Subcutaneous abdominal adipose tissue (tissue), 5 donors: ENCODE measurements at regions not wholly inside any gene's neighbourhood (a gene's known extent, or its start where the extent isn't known, plus 50 kb on each side); places are given as distances from the start of the nearest gene placed in this dataset.

Experiments used
- H3K27ac ChIP-seq: one replicate; pipeline ENCODE4 v1.7.0; 2013; ENCODE audit warnings: low read depth, mild to moderate bottlenecking, inconsistent platforms, low read length, moderate library complexity
- H3K27me3 ChIP-seq, 5 donors: one replicate each; pipeline ENCODE4 v1.7.0; 2013; ENCODE audit warnings: low read length in 5 of 5, inconsistent platforms in 1 of 5; ENCODE audit not compliant: control insufficient read depth in 5 of 5, insufficient read depth in 4 of 5
- H3K36me3 ChIP-seq, 5 donors: one replicate each; pipeline ENCODE4 v1.7.0; 2013; ENCODE audit warnings: low read length in 5 of 5; ENCODE audit not compliant: control insufficient read depth in 5 of 5, insufficient read depth in 5 of 5
- H3K4me1 ChIP-seq, 5 donors: one replicate each; pipeline ENCODE4 v1.7.0; 2013; ENCODE audit warnings: low read length in 5 of 5, mild to moderate bottlenecking in 3 of 5, moderate library complexity in 1 of 5; ENCODE audit not compliant: control insufficient read depth in 5 of 5, insufficient read depth in 5 of 5
- H3K4me3 ChIP-seq, 5 donors: one replicate each; pipeline ENCODE4 v1.7.0; 2013; ENCODE audit warnings: low read length in 5 of 5, low read depth in 1 of 5
- H3K9ac ChIP-seq, 5 donors: one replicate each; pipeline ENCODE4 v1.7.0; 2013; ENCODE audit warnings: low read length in 5 of 5, mild to moderate bottlenecking in 4 of 5, moderate library complexity in 3 of 5
- H3K9me3 ChIP-seq, 5 donors: one replicate each; pipeline ENCODE4 v1.7.0; 2013; ENCODE audit warnings: low read length in 5 of 5; ENCODE audit not compliant: control insufficient read depth in 5 of 5
- donor health status: healthy.
- donor health status: healthy.
- donor health status: healthy.
- donor health status: healthy.
- donor health status: healthy.

DNA sequence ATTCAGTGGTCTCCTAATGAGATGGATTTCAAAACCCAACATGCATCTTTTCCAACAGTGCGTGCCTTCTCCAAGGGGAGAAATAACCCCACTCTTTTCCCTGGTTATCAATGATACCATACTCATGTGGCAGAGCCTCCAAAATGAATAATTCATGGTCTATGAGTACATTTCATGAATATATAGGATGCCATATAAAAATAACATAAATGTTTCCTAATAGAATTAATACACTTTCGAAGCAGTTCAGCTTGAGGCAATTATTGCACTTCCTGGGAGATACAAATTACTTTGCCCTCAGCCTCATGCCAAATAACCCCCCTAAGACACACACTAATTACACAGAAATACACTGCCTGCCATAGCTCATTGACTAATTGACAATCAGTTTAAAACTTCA is 318.6 kb downstream of the ZSWIM6 start:
- Histone ChIP-seq H3K4me3 (no peak overlapping the region), H3K9ac (no peak overlapping the region), H3K27me3 (no peaks in the 10 kb centered on the region), H3K4me1 (peaks cover 0 to 65% (median 39%) of the 10 kb centered on the region in 5 donors), H3K27ac (no peak overlapping the region), H3K9me3 (no peaks in the 10 kb centered on the region), H3K36me3 (no peaks in the 10 kb centered on the region)

DNA sequence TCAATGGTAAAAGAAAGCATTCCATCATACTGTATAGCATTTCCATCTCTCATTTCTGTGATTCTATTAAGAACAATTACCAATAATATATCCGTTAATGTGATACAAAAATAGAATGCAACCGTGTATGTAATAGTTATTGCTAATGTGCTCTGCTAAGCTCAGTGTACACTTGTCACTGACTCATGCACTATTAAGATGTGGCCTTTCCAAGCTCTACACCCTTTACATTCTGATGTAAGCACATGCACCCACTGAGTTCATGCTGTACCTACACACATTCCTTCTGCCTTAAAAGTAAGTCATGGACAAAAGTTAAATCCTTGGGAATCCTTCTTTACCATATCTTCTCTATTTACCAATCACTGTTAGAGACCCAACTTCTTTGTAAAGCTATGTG is 319.1 kb downstream of the ZSWIM6 start:
- no peaks in the 10 kb centered on the region for H3K27me3 ChIP-seq
- H3K27ac ChIP-seq: no peak overlapping the region
- no peak overlapping the region for H3K9ac ChIP-seq
- no peak overlapping the region for H3K4me3 ChIP-seq
- peaks cover 0 to 65% (median 39%) of the 10 kb centered on the region in 5 donors for H3K4me1 ChIP-seq
- H3K36me3 ChIP-seq: no peaks in the 10 kb centered on the region
- no peaks in the 10 kb centered on the region for H3K9me3 ChIP-seq

DNA sequence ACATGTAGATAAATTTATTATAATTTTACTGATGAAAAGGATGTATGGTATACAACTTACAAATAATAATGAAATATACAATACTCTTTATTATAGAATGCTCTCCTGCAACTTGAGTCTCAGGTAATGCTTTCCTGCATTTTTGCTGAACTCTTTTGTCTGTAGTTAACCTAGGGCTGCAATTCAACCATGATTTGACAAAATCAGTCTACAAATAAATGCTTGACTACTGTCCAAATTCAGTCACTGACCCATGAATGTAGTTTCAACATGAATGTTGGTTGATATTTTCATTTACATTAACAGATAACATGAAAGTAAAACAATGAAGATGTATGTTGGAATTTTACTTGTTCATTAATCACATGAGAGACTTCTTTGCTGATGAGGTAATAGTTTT is 320.9 kb downstream of the ZSWIM6 start:
- Histone ChIP-seq H3K4me3 (no peak overlapping the region), H3K36me3 (no peaks in the 10 kb centered on the region), H3K9me3 (no peaks in the 10 kb centered on the region), H3K27me3 (no peaks in the 10 kb centered on the region), H3K9ac (no peak overlapping the region), H3K4me1 (peaks cover 0 to 54% (median 36%) of the 10 kb centered on the region in 5 donors), H3K27ac (no peak overlapping the region)

GRCh38 chr5:61653807-61654580 is 321.9 kb downstream of the ZSWIM6 start:
- H3K4me1 ChIP-seq: peaks cover 0 to 44% (median 36%) of the 10 kb centered on the region in 5 donors
- H3K9me3 ChIP-seq: no peaks in the 10 kb centered on the region
- no peak overlapping the region for H3K4me3 ChIP-seq
- no peaks in the 10 kb centered on the region for H3K27me3 ChIP-seq
- no peak overlapping the region for H3K9ac ChIP-seq
- no peak overlapping the region for H3K27ac ChIP-seq
- H3K36me3 ChIP-seq: no peaks in the 10 kb centered on the region

GRCh38 chr5:61654876-61655275 is 322.8 kb downstream of the ZSWIM6 start:
- no peaks in the 10 kb centered on the region for H3K9me3 ChIP-seq
- H3K9ac ChIP-seq: no peak overlapping the region
- no peak overlapping the region for H3K4me3 ChIP-seq
- no peak overlapping the region for H3K27ac ChIP-seq
- H3K27me3 ChIP-seq: no peaks in the 10 kb centered on the region
- H3K4me1 ChIP-seq: peaks cover 0 to 35% (median 27%) of the 10 kb centered on the region in 5 donors
- H3K36me3 ChIP-seq: no peaks in the 10 kb centered on the region

- H3K27me3 ChIP-seq: no peaks in the 10 kb centered on the region
- no peak overlapping the region for H3K27ac ChIP-seq
- peaks cover 0 to 14% (median 12%) of the 10 kb centered on the region in 5 donors for H3K4me1 ChIP-seq
- H3K9me3 ChIP-seq: no peaks in the 10 kb centered on the region
- no peaks in the 10 kb centered on the region for H3K36me3 ChIP-seq
- no peak overlapping the region for H3K4me3 ChIP-seq
- no peak overlapping the region for H3K9ac ChIP-seq
Measured at GRCh38 chr5:61657010-61657409, 325.0 kb downstream of the ZSWIM6 start.

- peaks cover 0 to 9% (median 7%) of the 10 kb centered on the region in 5 donors for H3K4me1 ChIP-seq
- H3K27me3 ChIP-seq: no peaks in the 10 kb centered on the region
- no peaks in the 10 kb centered on the region for H3K36me3 ChIP-seq
- H3K9ac ChIP-seq: no peak overlapping the region
- H3K4me3 ChIP-seq: no peak overlapping the region
- no peak overlapping the region for H3K27ac ChIP-seq
- H3K9me3 ChIP-seq: no peaks in the 10 kb centered on the region
Measured at GRCh38 chr5:61657686-61658085, 325.6 kb downstream of the ZSWIM6 start.

DNA sequence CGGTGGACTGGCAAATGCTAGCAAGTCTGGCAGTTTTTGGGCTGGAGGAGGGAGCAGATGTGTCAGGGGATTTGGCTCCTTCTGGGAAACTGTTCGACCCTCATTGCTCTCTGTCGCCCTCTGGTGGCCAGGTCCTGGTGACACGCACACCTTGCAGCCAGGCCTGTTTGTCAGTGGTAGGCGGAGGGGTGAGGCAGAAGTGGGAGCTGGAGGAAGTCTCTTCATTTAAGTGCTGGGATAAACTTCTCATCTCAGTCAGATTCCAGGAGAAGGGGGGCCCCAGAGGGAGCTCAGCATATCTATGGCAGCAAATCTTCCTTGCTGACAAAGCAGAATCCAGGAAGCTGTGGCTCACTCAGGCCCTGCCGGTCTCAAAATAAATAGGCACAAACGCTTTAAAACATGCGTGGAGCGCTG is 326.5 kb downstream of the ZSWIM6 start:
- H3K9me3 ChIP-seq: no peaks in the 10 kb centered on the region
- H3K36me3 ChIP-seq: no peaks in the 10 kb centered on the region
- H3K9ac ChIP-seq: no peak overlapping the region
- H3K4me3 ChIP-seq: no peak overlapping the region
- H3K4me1 ChIP-seq: peaks cover 0 to 8% (median 0%) of the 10 kb centered on the region in 5 donors
- no peaks in the 10 kb centered on the region for H3K27me3 ChIP-seq
- no peak overlapping the region for H3K27ac ChIP-seq

- Histone ChIP-seq H3K4me3 (no peak overlapping the region), H3K27ac (no peak overlapping the region), H3K9me3 (no peaks in the 10 kb centered on the region), H3K27me3 (no peaks in the 10 kb centered on the region), H3K9ac (no peak overlapping the region), H3K4me1 (peaks cover 0 to 8% (median 0%) of the 10 kb centered on the region in 5 donors), H3K36me3 (no peaks in the 10 kb centered on the region)
Measured at GRCh38 chr5:61659221-61659696, 327.2 kb downstream of the ZSWIM6 start.

GRCh38 chr5:61662670-61663069 is 330.6 kb downstream of the ZSWIM6 start:
- no peak overlapping the region for H3K9ac ChIP-seq
- H3K27ac ChIP-seq: no peak overlapping the region
- H3K4me3 ChIP-seq: no peak overlapping the region
- no peaks in the 10 kb centered on the region for H3K9me3 ChIP-seq
- no peaks in the 10 kb centered on the region for H3K36me3 ChIP-seq
- no peaks in the 10 kb centered on the region for H3K27me3 ChIP-seq
- peaks cover 0 to 27% (median 12%) of the 10 kb centered on the region in 5 donors for H3K4me1 ChIP-seq
